GM12878 (cell line): ENCODE measurements at regions not wholly inside any gene's neighbourhood (a gene's known extent, or its start where the extent isn't known, plus 50 kb on each side); places are given as distances from the start of the nearest gene placed in this dataset.

Source experiments
- ATAC-seq: fragments of 200-7000 bp; cut with Tn5 transposase; 3 replicates; pipeline ENCODE4 v1.9.1; 2020; ENCODE audit warnings: mild to moderate bottlenecking, moderate library complexity
- BruUV-seq: library from RNA; stranded (reverse); fragments of 400-500 nt; replicated peaks from 2 replicates; lab custom pipeline; 2021; lab: Mats Ljungman, UMichigan
- CTCF ChIA-PET: fragments of 300-600 bp; sonication (Branson Sonifier 250); formaldehyde crosslinking; extraction: SDS; loops from one replicate; lab custom pipeline; 2021; ENCODE audit warnings: inconsistent platforms; lab: Yijun Ruan, JAX
- POLR2A ChIA-PET: fragments of 350-600 bp; formaldehyde crosslinking; extraction: SDS; loops from one replicate; lab custom pipeline; 2021; ENCODE audit warnings: inconsistent platforms; lab: Charles Lee
- RAD21 ChIA-PET: fragments of 300-600 bp; sonication (Branson Sonifier 250); formaldehyde crosslinking; loops from one replicate; lab custom pipeline; 2023; ENCODE audit warnings: antibody characterized with exemption; ENCODE audit not compliant: unreplicated experiment; lab: Charles Lee
- SMC1A ChIA-PET: fragments of 300-600 bp; sonication (Branson Sonifier 250); formaldehyde crosslinking; loops from one replicate; lab custom pipeline; 2023; ENCODE audit not compliant: unreplicated experiment, uncharacterized antibody; lab: Charles Lee
- DNase-seq: peaks from one replicate; pipeline ENCODE4 v3.0.0-alpha.2; 2011; ENCODE audit warnings: low read depth, low spot score
- FAIRE-seq: peaks from 3 replicates; lab custom pipeline; 2011; peaks lifted over from hg19 to GRCh38; lab: Jason Lieb, UNC
- H2AFZ ChIP-seq: 2 replicates; pipeline ENCODE4 v1.6.0; 2011; ENCODE audit warnings: low read depth, low read length, control low read depth; ENCODE audit not compliant: control insufficient read depth
- H3K27ac ChIP-seq: 2 replicates; pipeline ENCODE4 v1.5.1; 2011; ENCODE audit warnings: control low read depth; ENCODE audit not compliant: control insufficient read depth, insufficient read depth
- H3K27me3 ChIP-seq, 2 experiments: replicated peaks in 1 of 2; 2 replicates each; pipeline versions ENCODE4 v1.6.0 to v1.6.1; 2011; ENCODE audit warnings: low read length in 1 of 2; ENCODE audit not compliant: control insufficient read depth in 2 of 2, insufficient read depth in 2 of 2
- H3K36me3 ChIP-seq, 2 experiments: 2 replicates each; pipeline ENCODE4 v1.5.1; 2011; ENCODE audit warnings: low read length in 1 of 2; ENCODE audit not compliant: control insufficient read depth in 2 of 2, insufficient read depth in 2 of 2
- H3K4me1 ChIP-seq: 2 replicates; pipeline ENCODE4 v1.6.1; 2011; ENCODE audit warnings: mild to moderate bottlenecking, low read length, moderate library complexity, mixed read lengths; ENCODE audit not compliant: control insufficient read depth, insufficient read depth
- H3K4me2 ChIP-seq: 2 replicates; pipeline ENCODE4 v1.6.0; 2011; ENCODE audit warnings: control low read depth; ENCODE audit not compliant: control insufficient read depth, insufficient read depth
- H3K4me3 ChIP-seq: fragments of 200-600 bp; sonication (generic); 2 replicates; pipeline ENCODE4 v1.5.1; 2016
- H3K79me2 ChIP-seq: 2 replicates; pipeline ENCODE4 v1.6.0; 2011; ENCODE audit warnings: low read length; ENCODE audit not compliant: control insufficient read depth, insufficient read depth
- H3K9ac ChIP-seq: 2 replicates; pipeline ENCODE4 v1.8.0; 2011; ENCODE audit warnings: low read length, control low read depth, mixed read lengths; ENCODE audit not compliant: control insufficient read depth, insufficient read depth
- H3K9me3 ChIP-seq: replicated peaks from 3 replicates; pipeline ENCODE4 v1.5.1; 2011; ENCODE audit warnings: mild to moderate bottlenecking, low read length; ENCODE audit not compliant: control insufficient read depth, insufficient read depth
- H4K20me1 ChIP-seq: 2 replicates; pipeline ENCODE4 v1.6.0; 2011; ENCODE audit not compliant: control insufficient read depth, insufficient read depth
- BMI1 ChIP-seq: fragments of 450-650 bp; IDR thresholded peaks from 2 replicates; pipeline ENCODE4 v1.6.1; 2016; ENCODE audit warnings: mild to moderate bottlenecking, moderate library complexity, borderline replicate concordance
- CHD4 ChIP-seq: fragments of 200-600 bp; sonication (generic); IDR thresholded peaks from 2 replicates; pipeline ENCODE4 v1.6.1; 2016; ENCODE audit warnings: mild to moderate bottlenecking
- E4F1 ChIP-seq: fragments of 450-650 bp; IDR thresholded peaks from 2 replicates; pipeline ENCODE4 v1.6.1; 2018; ENCODE audit warnings: borderline replicate concordance, mild to moderate bottlenecking; ENCODE audit not compliant: partially characterized antibody
- EED ChIP-seq: sonication (generic); IDR thresholded peaks from 2 replicates; pipeline ENCODE4 v1.6.1; 2016; ENCODE audit warnings: antibody characterized with exemption, low read depth
- EZH2 ChIP-seq: IDR thresholded peaks from 2 replicates; pipeline ENCODE4 v1.6.1; 2012; ENCODE audit warnings: low read depth, mild to moderate bottlenecking, control low read depth, inconsistent platforms, low read length, borderline replicate concordance; ENCODE audit not compliant: control insufficient read depth
- IKZF1 ChIP-seq: fragments of 450-650 bp; conservative IDR thresholded peaks from 2 replicates; pipeline ENCODE4 v1.6.1; 2017; ENCODE audit warnings: antibody characterized with exemption, mild to moderate bottlenecking
- JUNB ChIP-seq: IDR thresholded peaks from 2 replicates; pipeline ENCODE4 v1.6.1; 2016; ENCODE audit warnings: antibody characterized with exemption, mild to moderate bottlenecking
- KAT2A ChIP-seq: conservative IDR thresholded peaks from 2 replicates; pipeline ENCODE4 v1.6.1; 2011; ENCODE audit warnings: low read depth, low read length; ENCODE audit not compliant: control insufficient read depth
- NKRF ChIP-seq: fragments of 450-650 bp; conservative IDR thresholded peaks from 2 replicates; pipeline ENCODE4 v1.6.1; 2017; ENCODE audit warnings: mild to moderate bottlenecking, moderate library complexity
- NR2F1 ChIP-seq: fragments of 450-650 bp; conservative IDR thresholded peaks from 2 replicates; pipeline ENCODE4 v1.6.1; 2017; ENCODE audit warnings: mild to moderate bottlenecking
- PAX8 ChIP-seq: fragments of 450-650 bp; IDR thresholded peaks from 2 replicates; pipeline ENCODE4 v1.6.1; 2017; ENCODE audit warnings: mild to moderate bottlenecking, moderate library complexity
- POLR2AphosphoS5 ChIP-seq: IDR thresholded peaks from 2 replicates; pipeline ENCODE4 v1.6.1; 2011; ENCODE audit warnings: mild to moderate bottlenecking, low read length, inconsistent platforms
- SMAD5 ChIP-seq: IDR thresholded peaks from 2 replicates; pipeline ENCODE4 v1.6.1; 2016; ENCODE audit warnings: antibody characterized with exemption, low read depth
- SPI1 ChIP-seq: IDR thresholded peaks from 2 replicates; pipeline ENCODE4 v1.6.1; 2011; ENCODE audit warnings: low read depth, mild to moderate bottlenecking, low read length, moderate library complexity, borderline replicate concordance; ENCODE audit not compliant: insufficient read depth
- TAF1 ChIP-seq: IDR thresholded peaks from 2 replicates; pipeline ENCODE4 v1.6.1; 2011; ENCODE audit warnings: mild to moderate bottlenecking, low read depth, low read length, borderline replicate concordance
- ZBED1 ChIP-seq: IDR thresholded peaks from 2 replicates; pipeline ENCODE4 v1.6.1; 2016; ENCODE audit warnings: borderline replicate concordance
- WGBS: methylation state at CpG from one replicate; pipeline ENCODE4 v1.1.6; 2016; ENCODE audit warnings: low lambda C conversion rate; ENCODE audit not compliant: insufficient replicate concordance, insufficient coverage; ENCODE audit errors: missing lambda C conversion rate; 5-methylcytosine and 5-hydroxymethylcytosine counted together
- in situ Hi-C: fragments of 300-500 bp; cut with MboI; formaldehyde crosslinking; loops from 9 replicates; pipeline ENCODE4 v1.14.3; 2018; ENCODE audit warnings: mixed read lengths
- intact Hi-C: fragments of 100-400 bp; cut with micrococcal nuclease; formaldehyde crosslinking; loops from one replicate; pipeline ENCODE4 v1.14.2; 2022; ENCODE audit not compliant: unreplicated experiment

GRCh38 chr3:127480196-127480954 lies 110.2 kb downstream of the TPRA1 start:
- 11% methylated on average over 9 of the region's 9 CpGs for WGBS
- CTCF ChIA-PET, result interaction anchor here (0.7 kb wide), 1 partner anchor 778 kb away, joined by 3 read pairs; no protein-coding TSS in a partner anchor
- no peak for ATAC-seq

GRCh38 chr3:127479449-127479848 lies 111.1 kb downstream of the TPRA1 start:
- no TSS peak for BruUV-seq
- TF ChIP-seq TAF1 (no peak), SMAD5 (no peak), ZBED1 (no peak), EED (no peak), NKRF (no peak), PAX8 (no peak), EZH2 (no peak), POLR2AphosphoS5 (no peak), IKZF1 (no peak), BMI1 (no peak), JUNB (no peak), E4F1 (no peak)
- ChIA-PET SMC1A (no interaction called here), CTCF (interaction anchor here (0.7 kb wide), 1 partner anchor 777 kb away, joined by 3 read pairs; no protein-coding TSS in a partner anchor), RAD21 (no interaction called here), POLR2A (no interaction called here)
- WGBS, result 38% methylated on average over 12 of the region's 12 CpGs
- no peak for ATAC-seq
- in situ Hi-C loops, result no loop called here
- no peak for DNase-seq
- no peaks in the 10 kb centered on the region for H3K79me2 ChIP-seq
- no peak overlapping the region for H3K4me3 ChIP-seq
- H3K27ac ChIP-seq, result no peak overlapping the region
- no peak overlapping the region for H2AFZ ChIP-seq
- no peaks in the 10 kb centered on the region for H4K20me1 ChIP-seq
- no peaks in the 10 kb centered on the region for H3K9me3 ChIP-seq
- H3K4me2 ChIP-seq, result no peak overlapping the region
- H3K4me1 ChIP-seq, result peaks cover 14% of the 10 kb centered on the region
- H3K36me3 ChIP-seq, result no peaks in the 10 kb centered on the region
- H3K27me3 ChIP-seq, result no peaks in the 10 kb centered on the region
- H3K9ac ChIP-seq, result no peak overlapping the region
- FAIRE-seq, result no peak
- intact Hi-C loops, result no loop called here

More at GRCh38 chr3:127480196-127480954, 110.2 kb downstream of the TPRA1 start:
- Histone ChIP-seq H3K4me3 (no peak overlapping the region), H3K4me1 (peaks cover 20% of the 10 kb centered on the region), H3K9ac (no peak overlapping the region), H2AFZ (no peak overlapping the region), H3K4me2 (no peak overlapping the region), H3K27me3 (no peaks in the 10 kb centered on the region), H3K27ac (no peak overlapping the region), H3K36me3 (no peaks in the 10 kb centered on the region), H3K79me2 (no peaks in the 10 kb centered on the region), H3K9me3 (no peaks in the 10 kb centered on the region), H4K20me1 (no peaks in the 10 kb centered on the region)
- ChIA-PET RAD21 (no interaction called here), SMC1A (no interaction called here), POLR2A (no interaction called here)
- intact Hi-C loops (no loop called here), in situ Hi-C loops (no loop called here)
- TF ChIP-seq KAT2A (no peak), SPI1 (no peak), CHD4 (no peak), NR2F1 (no peak)
- no TSS peak for BruUV-seq
- DNase-seq (no peak), FAIRE-seq (no peak)
